ENCODE measurements at regions not wholly inside any gene's neighbourhood (a gene's known extent, or its start where the extent isn't known, plus 50 kb on each side); places are given as distances from the start of the nearest gene placed in this dataset.

DNA sequence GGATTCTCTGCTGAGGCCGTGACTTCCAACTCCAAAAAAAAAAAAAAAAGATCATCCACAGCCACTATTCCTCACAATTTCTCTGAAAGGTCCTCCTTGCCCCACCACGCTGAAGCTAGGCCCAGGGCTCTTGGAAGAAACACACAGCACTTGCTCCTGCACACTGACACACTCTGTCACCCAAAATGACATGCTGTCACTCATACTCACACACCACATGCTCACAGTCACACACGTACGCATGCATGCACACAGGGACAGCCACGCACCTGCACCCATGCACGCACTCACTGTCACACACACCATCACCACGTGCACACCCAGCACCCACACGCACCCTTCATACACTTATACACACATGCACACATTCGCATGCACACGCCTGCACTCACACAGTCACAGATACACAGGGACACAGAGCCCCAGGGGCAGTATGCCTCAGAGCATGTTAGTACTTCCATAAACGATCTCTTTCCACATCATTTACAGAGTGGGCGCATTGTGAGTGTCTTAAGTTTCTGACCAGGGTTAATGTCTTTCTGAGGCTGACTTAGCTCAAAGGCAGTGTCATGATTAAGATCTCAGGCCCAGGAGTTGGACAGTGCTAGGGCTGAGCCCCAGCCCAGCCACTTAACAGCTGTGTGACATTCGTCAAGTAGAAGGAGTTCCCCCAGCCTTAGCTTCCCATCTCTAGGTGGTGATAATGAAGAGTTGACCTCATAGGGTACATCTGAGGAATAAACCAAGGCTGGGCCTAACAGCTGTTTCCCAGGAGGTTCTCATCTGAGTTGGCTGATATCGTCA, 93.4 kb downstream of the GLI2 start:
- TF ChIP-seq POLR2A (IDR thresholded peaks at IDR 0.05; ENCODE audit: extremely low read depth, insufficient read length), result no peak
- TF ChIP-seq, protein P1, sequence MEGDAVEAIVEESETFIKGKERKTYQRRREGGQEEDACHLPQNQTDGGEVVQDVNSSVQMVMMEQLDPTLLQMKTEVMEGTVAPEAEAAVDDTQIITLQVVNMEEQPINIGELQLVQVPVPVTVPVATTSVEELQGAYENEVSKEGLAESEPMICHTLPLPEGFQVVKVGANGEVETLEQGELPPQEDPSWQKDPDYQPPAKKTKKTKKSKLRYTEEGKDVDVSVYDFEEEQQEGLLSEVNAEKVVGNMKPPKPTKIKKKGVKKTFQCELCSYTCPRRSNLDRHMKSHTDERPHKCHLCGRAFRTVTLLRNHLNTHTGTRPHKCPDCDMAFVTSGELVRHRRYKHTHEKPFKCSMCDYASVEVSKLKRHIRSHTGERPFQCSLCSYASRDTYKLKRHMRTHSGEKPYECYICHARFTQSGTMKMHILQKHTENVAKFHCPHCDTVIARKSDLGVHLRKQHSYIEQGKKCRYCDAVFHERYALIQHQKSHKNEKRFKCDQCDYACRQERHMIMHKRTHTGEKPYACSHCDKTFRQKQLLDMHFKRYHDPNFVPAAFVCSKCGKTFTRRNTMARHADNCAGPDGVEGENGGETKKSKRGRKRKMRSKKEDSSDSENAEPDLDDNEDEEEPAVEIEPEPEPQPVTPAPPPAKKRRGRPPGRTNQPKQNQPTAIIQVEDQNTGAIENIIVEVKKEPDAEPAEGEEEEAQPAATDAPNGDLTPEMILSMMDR (IDR thresholded peaks at IDR 0.05; ENCODE audit: low read depth, low read length), result no peak
- TF ChIP-seq MYC (IDR thresholded peaks at IDR 0.05; ENCODE audit: low read depth, low read length), result no peak

Measured in NB4 (cell line).